ENCODE measurements at regions not wholly inside any gene's neighbourhood (a gene's known extent, or its start where the extent isn't known, plus 50 kb on each side); places are given as distances from the start of the nearest gene placed in this dataset.

GRCh38 chr3:31186041-31186440, 291.6 kb upstream of the GADL1 start:
- H3K27me3 ChIP-seq = no peaks in the 10 kb centered on the region
- H3K4me3 ChIP-seq = no peak overlapping the region
- no peak for ATAC-seq
- no peak overlapping the region for H3K27ac ChIP-seq
- WGBS, 2 donors (ENCODE audit: low coverage in 1 of 2) = 67 to 84% methylated on average over 3 to 4 of the region's 4 CpGs
- no peaks in the 10 kb centered on the region for H3K36me3 ChIP-seq
- H3K9me3 ChIP-seq = no peaks in the 10 kb centered on the region
- no peak for TF ChIP-seq POLR2AphosphoS5 (IDR thresholded peaks at IDR 0.05)
- TF ChIP-seq, protein P1, sequence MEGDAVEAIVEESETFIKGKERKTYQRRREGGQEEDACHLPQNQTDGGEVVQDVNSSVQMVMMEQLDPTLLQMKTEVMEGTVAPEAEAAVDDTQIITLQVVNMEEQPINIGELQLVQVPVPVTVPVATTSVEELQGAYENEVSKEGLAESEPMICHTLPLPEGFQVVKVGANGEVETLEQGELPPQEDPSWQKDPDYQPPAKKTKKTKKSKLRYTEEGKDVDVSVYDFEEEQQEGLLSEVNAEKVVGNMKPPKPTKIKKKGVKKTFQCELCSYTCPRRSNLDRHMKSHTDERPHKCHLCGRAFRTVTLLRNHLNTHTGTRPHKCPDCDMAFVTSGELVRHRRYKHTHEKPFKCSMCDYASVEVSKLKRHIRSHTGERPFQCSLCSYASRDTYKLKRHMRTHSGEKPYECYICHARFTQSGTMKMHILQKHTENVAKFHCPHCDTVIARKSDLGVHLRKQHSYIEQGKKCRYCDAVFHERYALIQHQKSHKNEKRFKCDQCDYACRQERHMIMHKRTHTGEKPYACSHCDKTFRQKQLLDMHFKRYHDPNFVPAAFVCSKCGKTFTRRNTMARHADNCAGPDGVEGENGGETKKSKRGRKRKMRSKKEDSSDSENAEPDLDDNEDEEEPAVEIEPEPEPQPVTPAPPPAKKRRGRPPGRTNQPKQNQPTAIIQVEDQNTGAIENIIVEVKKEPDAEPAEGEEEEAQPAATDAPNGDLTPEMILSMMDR (IDR thresholded peaks at IDR 0.05) = no peak
- TF ChIP-seq EP300 (IDR thresholded peaks at IDR 0.05) = no peak
- TF ChIP-seq POLR2A (IDR thresholded peaks at IDR 0.05) = no peak
- no peaks in the 10 kb centered on the region for H3K4me1 ChIP-seq

DNA sequence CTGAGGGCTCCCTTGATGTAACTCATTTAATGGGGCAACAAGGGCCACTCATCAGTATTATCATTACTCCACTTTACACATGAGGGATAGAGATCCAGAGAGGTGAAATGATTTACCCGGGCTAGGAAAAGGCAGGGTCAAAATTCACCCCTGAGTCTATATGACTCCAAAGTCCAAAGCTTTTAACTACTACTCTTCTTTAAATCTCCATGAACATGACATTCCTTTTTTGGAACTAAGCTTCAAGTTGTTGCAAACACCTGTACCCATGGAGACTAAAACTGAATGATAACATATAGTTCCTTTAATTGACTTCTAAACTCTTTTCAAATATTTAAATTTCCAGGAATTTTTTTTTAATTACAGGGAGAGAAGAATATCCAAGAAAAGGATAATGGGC, 292.9 kb upstream of the GADL1 start:
- H3K9me3 ChIP-seq = no peaks in the 10 kb centered on the region
- no peak overlapping the region for H3K4me3 ChIP-seq
- H3K27ac ChIP-seq = no peak overlapping the region
- H3K27me3 ChIP-seq = no peaks in the 10 kb centered on the region
- no peaks in the 10 kb centered on the region for H3K36me3 ChIP-seq
- no peaks in the 10 kb centered on the region for H3K4me1 ChIP-seq
- TF ChIP-seq, protein P1 (IDR thresholded peaks at IDR 0.05) = no peak
- no peak for TF ChIP-seq POLR2A (IDR thresholded peaks at IDR 0.05)
- no peak for TF ChIP-seq POLR2AphosphoS5 (IDR thresholded peaks at IDR 0.05)
- no peak for TF ChIP-seq EP300 (IDR thresholded peaks at IDR 0.05)
- WGBS, 2 donors (ENCODE audit: low coverage in 1 of 2) = 58 to 77% methylated on average over 1 of the region's 1 CpG
- no peak for ATAC-seq

- Histone ChIP-seq H3K9me3 (no peaks in the 10 kb centered on the region), H3K36me3 (no peaks in the 10 kb centered on the region), H3K4me1 (no peaks in the 10 kb centered on the region), H3K27me3 (no peaks in the 10 kb centered on the region), H3K27ac (no peak overlapping the region), H3K4me3 (no peak overlapping the region)
- TF ChIP-seq EP300 (IDR thresholded peaks at IDR 0.05) = no peak
- TF ChIP-seq POLR2A (IDR thresholded peaks at IDR 0.05) = no peak
- TF ChIP-seq, protein P1 (IDR thresholded peaks at IDR 0.05) = no peak
- TF ChIP-seq POLR2AphosphoS5 (IDR thresholded peaks at IDR 0.05) = no peak
- 44 to 49% methylated on average over 4 of the region's 6 CpGs for WGBS, 2 donors (ENCODE audit: low coverage in 1 of 2)
- peak; percentile 57 for ATAC-seq
Observed at GRCh38 chr3:31188112-31188511, 293.7 kb upstream of the GADL1 start.

DNA sequence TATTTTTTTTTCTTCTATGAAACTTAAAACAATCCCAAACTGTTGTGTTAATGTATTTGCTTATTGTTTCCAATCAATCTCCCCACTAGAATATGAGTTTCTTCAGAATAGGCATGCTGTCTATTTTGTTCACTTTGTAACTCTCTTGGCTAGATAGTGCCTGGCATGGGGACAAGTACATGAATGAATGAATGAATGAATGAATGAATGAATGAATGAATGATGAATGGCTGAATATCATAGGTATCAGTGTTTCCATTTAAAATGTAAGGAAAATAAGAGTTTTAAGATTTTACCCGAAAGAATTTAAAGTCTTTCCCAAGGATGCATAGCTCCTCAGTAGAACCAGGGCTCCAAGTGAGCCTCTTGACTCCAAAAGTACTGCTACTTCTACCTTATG, 294.9 kb upstream of the GADL1 start:
- no peaks in the 10 kb centered on the region for H3K36me3 ChIP-seq
- H3K27me3 ChIP-seq = no peaks in the 10 kb centered on the region
- ATAC-seq = no peak
- no peak overlapping the region for H3K4me3 ChIP-seq
- no peak for TF ChIP-seq POLR2AphosphoS5 (IDR thresholded peaks at IDR 0.05)
- TF ChIP-seq, protein P1 (IDR thresholded peaks at IDR 0.05) = no peak
- TF ChIP-seq POLR2A (IDR thresholded peaks at IDR 0.05) = no peak
- TF ChIP-seq EP300 (IDR thresholded peaks at IDR 0.05) = no peak
- no peaks in the 10 kb centered on the region for H3K4me1 ChIP-seq
- no peak overlapping the region for H3K27ac ChIP-seq
- no peaks in the 10 kb centered on the region for H3K9me3 ChIP-seq
- WGBS, 2 donors (ENCODE audit: low coverage in 1 of 2) = 42 to 56% methylated on average over 1 of the region's 1 CpG

DNA sequence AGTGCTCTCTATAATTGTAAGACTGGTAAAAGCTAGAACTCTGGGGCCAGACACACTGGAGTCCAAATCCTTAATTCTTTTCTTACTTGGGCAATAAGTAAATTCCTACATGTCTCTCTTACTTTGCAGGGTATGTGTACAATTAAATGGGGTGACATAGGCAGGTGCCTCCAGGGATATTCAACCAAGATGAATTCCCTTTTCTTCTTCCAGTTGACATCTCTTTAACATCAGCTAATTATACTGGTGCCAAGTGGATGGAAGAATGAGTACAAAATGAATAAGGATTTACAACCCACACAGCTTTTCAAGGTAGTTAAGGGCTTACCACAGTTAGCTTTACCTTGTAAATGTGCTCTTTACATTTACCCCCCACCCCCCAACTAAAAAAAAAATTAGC, 295.5 kb upstream of the GADL1 start:
- TF ChIP-seq POLR2AphosphoS5 (IDR thresholded peaks at IDR 0.05) (no peak), EP300 (IDR thresholded peaks at IDR 0.05) (no peak), POLR2A (IDR thresholded peaks at IDR 0.05) (no peak)
- TF ChIP-seq, protein P1 (IDR thresholded peaks at IDR 0.05) = no peak
- H3K4me1 ChIP-seq = no peaks in the 10 kb centered on the region
- no peaks in the 10 kb centered on the region for H3K9me3 ChIP-seq

More for the DNA sequence above, 295.5 kb upstream of the GADL1 start:
- no peaks in the 10 kb centered on the region for H3K27me3 ChIP-seq
- no peaks in the 10 kb centered on the region for H3K36me3 ChIP-seq
- no peak for ATAC-seq
- no peak overlapping the region for H3K4me3 ChIP-seq
- H3K27ac ChIP-seq = no peak overlapping the region
